ENCODE measurements at regions not wholly inside any gene's neighbourhood (a gene's known extent, or its start where the extent isn't known, plus 50 kb on each side); places are given as distances from the start of the nearest gene placed in this dataset.

DNA sequence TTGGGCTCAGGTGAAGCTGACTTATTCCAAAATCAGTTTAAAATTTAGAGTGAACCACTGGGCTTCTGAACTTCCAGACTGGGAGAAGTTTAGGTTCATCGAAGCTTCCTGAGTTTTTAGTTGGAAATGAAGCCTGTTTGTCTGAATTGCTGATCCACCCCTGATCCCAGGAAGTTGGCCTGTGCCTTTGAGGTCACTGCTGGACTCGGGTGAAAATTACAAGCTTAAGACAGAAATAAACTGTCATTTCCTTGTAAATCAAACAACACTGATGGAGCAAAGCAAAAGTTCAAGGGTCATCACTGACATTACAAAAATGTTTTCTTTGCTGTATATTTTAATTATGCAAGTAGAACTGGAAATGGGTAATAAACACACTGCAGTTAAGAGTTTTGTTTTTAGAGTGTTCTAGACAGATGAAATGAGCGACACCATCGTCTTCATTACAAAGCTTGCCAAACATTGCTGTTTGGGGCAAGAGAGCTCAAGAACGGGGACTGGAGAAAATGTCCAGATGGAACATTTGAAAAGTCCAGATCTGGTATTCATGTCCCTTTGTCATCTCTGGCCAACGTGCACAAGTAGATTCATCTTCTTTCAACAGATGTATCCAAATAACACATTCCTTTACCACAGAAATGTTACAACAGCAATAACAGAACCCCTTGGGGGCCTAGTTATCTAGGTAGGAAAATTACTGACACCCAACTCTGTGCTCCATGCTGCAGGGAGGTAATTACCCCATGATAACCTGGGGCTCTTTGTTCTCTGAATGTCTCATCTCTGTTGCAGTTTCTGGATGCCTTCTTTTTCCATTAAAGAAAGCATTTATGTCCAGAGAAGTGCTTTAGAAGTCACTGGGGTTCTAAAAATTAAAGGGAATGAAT is 142.4 kb upstream of the ERCC6L2 start:
- TF ChIP-seq CTCF (IDR thresholded peaks at IDR 0.05) (no peak), POLR2A (IDR thresholded peaks at IDR 0.05) (no peak)

All from right lobe of liver (tissue), 4 donors.